ENCODE measurements at regions not wholly inside any gene's neighbourhood (a gene's known extent, or its start where the extent isn't known, plus 50 kb on each side); places are given as distances from the start of the nearest gene placed in this dataset.

GRCh38 chr12:125882141-125882540 lies 816.9 kb downstream of the AACS start:
- TF ChIP-seq, protein P1, sequence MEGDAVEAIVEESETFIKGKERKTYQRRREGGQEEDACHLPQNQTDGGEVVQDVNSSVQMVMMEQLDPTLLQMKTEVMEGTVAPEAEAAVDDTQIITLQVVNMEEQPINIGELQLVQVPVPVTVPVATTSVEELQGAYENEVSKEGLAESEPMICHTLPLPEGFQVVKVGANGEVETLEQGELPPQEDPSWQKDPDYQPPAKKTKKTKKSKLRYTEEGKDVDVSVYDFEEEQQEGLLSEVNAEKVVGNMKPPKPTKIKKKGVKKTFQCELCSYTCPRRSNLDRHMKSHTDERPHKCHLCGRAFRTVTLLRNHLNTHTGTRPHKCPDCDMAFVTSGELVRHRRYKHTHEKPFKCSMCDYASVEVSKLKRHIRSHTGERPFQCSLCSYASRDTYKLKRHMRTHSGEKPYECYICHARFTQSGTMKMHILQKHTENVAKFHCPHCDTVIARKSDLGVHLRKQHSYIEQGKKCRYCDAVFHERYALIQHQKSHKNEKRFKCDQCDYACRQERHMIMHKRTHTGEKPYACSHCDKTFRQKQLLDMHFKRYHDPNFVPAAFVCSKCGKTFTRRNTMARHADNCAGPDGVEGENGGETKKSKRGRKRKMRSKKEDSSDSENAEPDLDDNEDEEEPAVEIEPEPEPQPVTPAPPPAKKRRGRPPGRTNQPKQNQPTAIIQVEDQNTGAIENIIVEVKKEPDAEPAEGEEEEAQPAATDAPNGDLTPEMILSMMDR (IDR thresholded peaks at IDR 0.05) = no peak
- TF ChIP-seq ZFX (IDR thresholded peaks at IDR 0.05; ENCODE audit: borderline replicate concordance) = no peak
